ENCODE measurements at regions not wholly inside any gene's neighbourhood (a gene's known extent, or its start where the extent isn't known, plus 50 kb on each side); places are given as distances from the start of the nearest gene placed in this dataset.

DNA sequence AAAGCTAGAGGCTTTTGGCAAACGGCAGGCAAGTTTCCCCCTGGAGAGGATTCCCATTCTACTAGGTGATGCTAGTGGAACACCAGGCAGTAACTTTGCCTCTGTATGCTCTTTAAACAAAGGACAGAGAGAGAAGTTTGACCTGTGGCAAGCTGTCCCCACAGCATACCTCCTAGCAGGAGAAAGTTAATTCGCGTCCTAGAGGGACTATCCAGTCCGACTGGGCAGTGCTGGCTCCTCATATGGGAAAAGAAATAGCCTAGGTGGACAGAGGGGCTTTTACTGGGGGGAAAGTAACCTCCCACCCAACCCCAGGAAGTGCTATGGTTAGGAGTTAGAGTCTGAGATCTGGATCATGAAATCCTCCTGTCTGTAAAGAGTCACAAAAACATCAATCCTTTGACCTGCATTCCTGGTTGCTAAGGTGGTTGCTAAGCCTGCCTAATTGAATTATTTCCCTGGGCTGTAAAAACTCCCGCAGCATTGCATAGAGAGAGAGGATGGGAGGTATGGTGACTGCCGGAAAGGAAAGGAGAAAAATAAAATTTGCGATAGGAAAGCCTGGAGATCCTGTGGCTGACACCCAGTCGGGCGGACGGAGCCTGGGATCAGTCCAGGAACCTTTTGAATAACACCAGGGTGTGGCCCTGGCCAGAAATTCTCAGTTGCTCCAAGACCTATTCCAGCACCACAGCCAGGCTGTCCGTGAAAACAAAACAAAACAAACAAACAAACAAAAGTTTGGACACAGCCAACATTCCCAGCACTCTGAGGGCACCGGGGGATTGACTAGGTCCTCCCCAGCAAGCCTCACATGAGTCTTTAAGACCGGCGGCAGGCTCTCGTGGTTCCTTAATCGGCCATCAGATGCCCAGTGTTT lies 67.7 kb upstream of the ATP11B start:
- H3K4me1 ChIP-seq (ENCODE audit: control insufficient read depth, insufficient read depth, low read length), result peaks cover 4% of the 10 kb centered on the region
- no peak overlapping the region for H3K4me3 ChIP-seq (ENCODE audit: low read depth, low read length)
- H3K9ac ChIP-seq (ENCODE audit: low read depth, low read length), result no peak overlapping the region
- H3K9me3 ChIP-seq (ENCODE audit: control insufficient read depth, insufficient read depth, low read length), result no peaks in the 10 kb centered on the region
- no peaks in the 10 kb centered on the region for H3K27me3 ChIP-seq (ENCODE audit: control insufficient read depth, insufficient read depth, low read length)
- H3K36me3 ChIP-seq (ENCODE audit: control insufficient read depth, insufficient read depth, low read length), result no peaks in the 10 kb centered on the region

- Histone ChIP-seq H3K36me3 (ENCODE audit: control insufficient read depth, insufficient read depth, low read length) (no peaks in the 10 kb centered on the region), H3K9me3 (ENCODE audit: control insufficient read depth, insufficient read depth, low read length) (no peaks in the 10 kb centered on the region), H3K4me3 (ENCODE audit: low read depth, low read length) (no peak overlapping the region), H3K9ac (ENCODE audit: low read depth, low read length) (no peak overlapping the region), H3K27me3 (ENCODE audit: control insufficient read depth, insufficient read depth, low read length) (no peaks in the 10 kb centered on the region), H3K4me1 (ENCODE audit: control insufficient read depth, insufficient read depth, low read length) (peaks cover 4% of the 10 kb centered on the region)
These were observed 66.8 kb upstream of the ATP11B start for GRCh38 chr3:182726258-182727142.

DNA sequence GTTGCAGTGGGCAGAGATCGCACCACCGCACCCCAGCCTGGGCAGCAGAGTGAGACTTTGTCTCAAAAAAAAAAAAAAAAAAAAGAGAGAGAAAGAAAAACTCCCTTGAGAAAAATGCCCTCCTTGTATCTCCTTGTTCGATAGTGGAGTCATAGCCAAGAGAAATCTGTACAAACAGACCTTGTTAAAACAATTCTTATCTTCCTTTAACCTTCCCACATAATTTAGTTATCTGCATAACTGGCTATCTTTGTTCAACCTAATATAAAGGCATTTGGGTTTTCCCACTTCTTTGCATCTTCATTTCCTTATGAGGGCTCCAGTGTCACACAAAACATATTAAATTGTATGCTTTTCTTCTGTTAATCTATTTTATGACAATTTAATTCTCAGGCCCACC lies 65.1 kb upstream of the ATP11B start:
- peaks cover 13% of the 10 kb centered on the region for H3K4me1 ChIP-seq (ENCODE audit: control insufficient read depth, insufficient read depth, low read length)
- no peak overlapping the region for H3K9ac ChIP-seq (ENCODE audit: low read depth, low read length)
- no peak overlapping the region for H3K4me3 ChIP-seq (ENCODE audit: low read depth, low read length)
- no peaks in the 10 kb centered on the region for H3K27me3 ChIP-seq (ENCODE audit: control insufficient read depth, insufficient read depth, low read length)
- H3K36me3 ChIP-seq (ENCODE audit: control insufficient read depth, insufficient read depth, low read length), result no peaks in the 10 kb centered on the region
- H3K9me3 ChIP-seq (ENCODE audit: control insufficient read depth, insufficient read depth, low read length), result no peaks in the 10 kb centered on the region

GRCh38 chr3:182729903-182730674 lies 63.2 kb upstream of the ATP11B start:
- H3K27me3 ChIP-seq (ENCODE audit: control insufficient read depth, insufficient read depth, low read length), result no peaks in the 10 kb centered on the region
- no peaks in the 10 kb centered on the region for H3K9me3 ChIP-seq (ENCODE audit: control insufficient read depth, insufficient read depth, low read length)
- peaks cover 13% of the 10 kb centered on the region for H3K4me1 ChIP-seq (ENCODE audit: control insufficient read depth, insufficient read depth, low read length)
- no peak overlapping the region for H3K9ac ChIP-seq (ENCODE audit: low read depth, low read length)
- no peaks in the 10 kb centered on the region for H3K36me3 ChIP-seq (ENCODE audit: control insufficient read depth, insufficient read depth, low read length)
- H3K4me3 ChIP-seq (ENCODE audit: low read depth, low read length), result no peak overlapping the region

GRCh38 chr3:182730675-182731042 lies 62.6 kb upstream of the ATP11B start:
- Histone ChIP-seq H3K36me3 (ENCODE audit: control insufficient read depth, insufficient read depth, low read length) (no peaks in the 10 kb centered on the region), H3K9me3 (ENCODE audit: control insufficient read depth, insufficient read depth, low read length) (no peaks in the 10 kb centered on the region), H3K4me1 (ENCODE audit: control insufficient read depth, insufficient read depth, low read length) (peaks cover 9% of the 10 kb centered on the region), H3K27me3 (ENCODE audit: control insufficient read depth, insufficient read depth, low read length) (no peaks in the 10 kb centered on the region), H3K4me3 (ENCODE audit: low read depth, low read length) (no peak overlapping the region), H3K9ac (ENCODE audit: low read depth, low read length) (no peak overlapping the region)

GRCh38 chr3:182731764-182732163 lies 61.5 kb upstream of the ATP11B start:
- H3K4me1 ChIP-seq (ENCODE audit: control insufficient read depth, insufficient read depth, low read length), result peaks cover 9% of the 10 kb centered on the region
- H3K27me3 ChIP-seq (ENCODE audit: control insufficient read depth, insufficient read depth, low read length), result no peaks in the 10 kb centered on the region
- H3K9ac ChIP-seq (ENCODE audit: low read depth, low read length), result no peak overlapping the region

GRCh38 chr3:182732232-182733015 lies 60.9 kb upstream of the ATP11B start:
- H3K27me3 ChIP-seq (ENCODE audit: control insufficient read depth, insufficient read depth, low read length), result no peaks in the 10 kb centered on the region
- H3K4me3 ChIP-seq (ENCODE audit: low read depth, low read length), result no peak overlapping the region
- H3K36me3 ChIP-seq (ENCODE audit: control insufficient read depth, insufficient read depth, low read length), result no peaks in the 10 kb centered on the region
- no peaks in the 10 kb centered on the region for H3K9me3 ChIP-seq (ENCODE audit: control insufficient read depth, insufficient read depth, low read length)
- peaks cover 9% of the 10 kb centered on the region for H3K4me1 ChIP-seq (ENCODE audit: control insufficient read depth, insufficient read depth, low read length)
- no peak overlapping the region for H3K9ac ChIP-seq (ENCODE audit: low read depth, low read length)

More at GRCh38 chr3:182731764-182732163, 61.5 kb upstream of the ATP11B start:
- Histone ChIP-seq H3K36me3 (ENCODE audit: control insufficient read depth, insufficient read depth, low read length) (no peaks in the 10 kb centered on the region), H3K9me3 (ENCODE audit: control insufficient read depth, insufficient read depth, low read length) (no peaks in the 10 kb centered on the region), H3K4me3 (ENCODE audit: low read depth, low read length) (no peak overlapping the region)

DNA sequence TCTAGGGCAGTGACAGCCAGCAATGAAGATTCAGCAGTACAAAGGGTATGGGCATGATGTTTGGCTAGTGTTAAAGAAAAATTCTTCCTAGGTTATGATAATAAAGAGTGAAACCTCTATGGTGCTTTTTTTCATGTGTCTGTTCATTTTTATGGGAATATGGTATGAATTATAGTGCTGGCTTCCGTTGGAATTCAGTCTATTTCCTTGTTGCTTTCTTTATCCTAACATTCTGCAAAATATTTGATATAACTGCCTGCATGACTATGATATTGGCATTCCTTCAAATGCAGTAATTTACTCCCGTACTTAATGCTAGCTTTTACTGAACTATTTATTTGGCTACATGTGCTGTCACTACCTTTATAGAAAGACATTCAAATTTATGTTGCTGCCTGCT lies 57.6 kb upstream of the ATP11B start:
- Histone ChIP-seq H3K9ac (ENCODE audit: low read depth, low read length) (no peak overlapping the region), H3K36me3 (ENCODE audit: control insufficient read depth, insufficient read depth, low read length) (no peaks in the 10 kb centered on the region), H3K9me3 (ENCODE audit: control insufficient read depth, insufficient read depth, low read length) (no peaks in the 10 kb centered on the region), H3K4me1 (ENCODE audit: control insufficient read depth, insufficient read depth, low read length) (peaks cover 9% of the 10 kb centered on the region), H3K27me3 (ENCODE audit: control insufficient read depth, insufficient read depth, low read length) (no peaks in the 10 kb centered on the region), H3K4me3 (ENCODE audit: low read depth, low read length) (no peak overlapping the region)

GRCh38 chr3:182737825-182738224 lies 55.5 kb upstream of the ATP11B start:
- no peaks in the 10 kb centered on the region for H3K27me3 ChIP-seq (ENCODE audit: control insufficient read depth, insufficient read depth, low read length)

GRCh38 chr3:182738583-182739411 lies 54.5 kb upstream of the ATP11B start:
- H3K4me1 ChIP-seq (ENCODE audit: control insufficient read depth, insufficient read depth, low read length), result no peaks in the 10 kb centered on the region
- H3K9ac ChIP-seq (ENCODE audit: low read depth, low read length), result no peak overlapping the region
- H3K27me3 ChIP-seq (ENCODE audit: control insufficient read depth, insufficient read depth, low read length), result no peaks in the 10 kb centered on the region
- no peaks in the 10 kb centered on the region for H3K9me3 ChIP-seq (ENCODE audit: control insufficient read depth, insufficient read depth, low read length)
- H3K36me3 ChIP-seq (ENCODE audit: control insufficient read depth, insufficient read depth, low read length), result no peaks in the 10 kb centered on the region
- no peak overlapping the region for H3K4me3 ChIP-seq (ENCODE audit: low read depth, low read length)

More at GRCh38 chr3:182737825-182738224, 55.5 kb upstream of the ATP11B start:
- no peaks in the 10 kb centered on the region for H3K9me3 ChIP-seq (ENCODE audit: control insufficient read depth, insufficient read depth, low read length)
- no peaks in the 10 kb centered on the region for H3K36me3 ChIP-seq (ENCODE audit: control insufficient read depth, insufficient read depth, low read length)
- peaks cover 2% of the 10 kb centered on the region for H3K4me1 ChIP-seq (ENCODE audit: control insufficient read depth, insufficient read depth, low read length)
- H3K4me3 ChIP-seq (ENCODE audit: low read depth, low read length), result no peak overlapping the region
- H3K9ac ChIP-seq (ENCODE audit: low read depth, low read length), result no peak overlapping the region
